ENCODE measurements at regions not wholly inside any gene's neighbourhood (a gene's known extent, or its start where the extent isn't known, plus 50 kb on each side); places are given as distances from the start of the nearest gene placed in this dataset.

DNA sequence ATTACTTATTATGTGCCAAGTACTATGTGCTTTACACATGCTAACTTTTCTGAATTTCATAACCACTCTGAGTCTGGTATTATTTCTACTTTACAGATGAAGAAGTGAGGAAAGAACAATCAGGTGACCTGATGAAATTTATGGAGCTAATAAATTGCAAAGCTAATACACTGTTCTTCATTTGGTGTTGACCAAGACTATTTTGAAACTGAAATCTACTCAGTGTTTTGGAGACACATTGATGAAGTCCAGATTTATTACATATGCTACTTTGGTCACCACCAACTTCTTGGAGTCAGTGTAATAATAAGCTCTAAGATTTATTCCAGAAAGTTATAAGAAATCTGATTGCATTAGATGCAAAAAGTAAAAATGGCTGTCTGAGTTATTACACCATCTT, 637.9 kb downstream of the FAT4 start:
- no peak for FAIRE-seq
- no peaks in the 10 kb centered on the region for H3K4me1 ChIP-seq (ENCODE audit: control insufficient read depth in 2 of 3, insufficient read depth in 2 of 3, low read depth in 1 of 3, low read length in 3 of 3)
- no peak overlapping the region for H3K4me3 ChIP-seq (ENCODE audit: low read length in 3 of 3)
- intact Hi-C loops (cut with DNase I): no loop called here
- no peaks in the 10 kb centered on the region for H3K36me3 ChIP-seq (ENCODE audit: control insufficient read depth in 2 of 3, insufficient read depth in 3 of 3, low read length in 3 of 3)
- TF ChIP-seq, protein P1, sequence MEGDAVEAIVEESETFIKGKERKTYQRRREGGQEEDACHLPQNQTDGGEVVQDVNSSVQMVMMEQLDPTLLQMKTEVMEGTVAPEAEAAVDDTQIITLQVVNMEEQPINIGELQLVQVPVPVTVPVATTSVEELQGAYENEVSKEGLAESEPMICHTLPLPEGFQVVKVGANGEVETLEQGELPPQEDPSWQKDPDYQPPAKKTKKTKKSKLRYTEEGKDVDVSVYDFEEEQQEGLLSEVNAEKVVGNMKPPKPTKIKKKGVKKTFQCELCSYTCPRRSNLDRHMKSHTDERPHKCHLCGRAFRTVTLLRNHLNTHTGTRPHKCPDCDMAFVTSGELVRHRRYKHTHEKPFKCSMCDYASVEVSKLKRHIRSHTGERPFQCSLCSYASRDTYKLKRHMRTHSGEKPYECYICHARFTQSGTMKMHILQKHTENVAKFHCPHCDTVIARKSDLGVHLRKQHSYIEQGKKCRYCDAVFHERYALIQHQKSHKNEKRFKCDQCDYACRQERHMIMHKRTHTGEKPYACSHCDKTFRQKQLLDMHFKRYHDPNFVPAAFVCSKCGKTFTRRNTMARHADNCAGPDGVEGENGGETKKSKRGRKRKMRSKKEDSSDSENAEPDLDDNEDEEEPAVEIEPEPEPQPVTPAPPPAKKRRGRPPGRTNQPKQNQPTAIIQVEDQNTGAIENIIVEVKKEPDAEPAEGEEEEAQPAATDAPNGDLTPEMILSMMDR (IDR thresholded peaks at IDR 0.05; ENCODE audit: borderline replicate concordance, extremely low read depth, insufficient read depth): no peak
- H3K9ac ChIP-seq (ENCODE audit: low read length in 3 of 3): no peak overlapping the region
- DNase-seq: no peak
- no peaks in the 10 kb centered on the region for H3K27me3 ChIP-seq (ENCODE audit: control insufficient read depth, insufficient read depth, low read length)
- H3K27ac ChIP-seq (ENCODE audit: low read depth in 2 of 2, low read length in 2 of 2): no peak overlapping the region
- no peaks in the 10 kb centered on the region for H3K9me3 ChIP-seq (ENCODE audit: control insufficient read depth in 2 of 3, insufficient read depth in 1 of 3, low read length in 3 of 3)

DNA sequence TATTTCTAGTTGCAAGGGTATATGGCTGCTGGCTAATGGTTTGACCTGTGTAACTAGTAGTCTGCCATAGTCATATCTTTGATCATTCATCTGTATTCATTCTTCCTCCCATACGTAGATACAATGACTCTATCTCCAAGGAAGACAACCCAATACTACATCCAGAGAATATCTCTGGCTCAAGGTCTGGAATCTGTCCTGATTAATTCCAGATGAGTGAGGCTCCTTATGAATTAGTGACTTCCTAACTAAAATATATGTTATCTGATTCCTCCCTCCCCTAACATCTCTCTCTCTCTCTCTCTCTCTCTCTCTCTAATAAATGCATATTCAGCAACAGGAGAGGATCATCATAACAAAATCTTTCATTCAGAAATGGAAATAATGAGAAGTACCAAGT, 641.5 kb downstream of the FAT4 start:
- no peak overlapping the region for H3K4me3 ChIP-seq (ENCODE audit: low read length in 3 of 3)
- H3K36me3 ChIP-seq (ENCODE audit: control insufficient read depth in 2 of 3, insufficient read depth in 3 of 3, low read length in 3 of 3): no peaks in the 10 kb centered on the region
- no peak for FAIRE-seq
- H3K27me3 ChIP-seq (ENCODE audit: control insufficient read depth, insufficient read depth, low read length): no peaks in the 10 kb centered on the region
- no peaks in the 10 kb centered on the region for H3K4me1 ChIP-seq (ENCODE audit: control insufficient read depth in 2 of 3, insufficient read depth in 2 of 3, low read depth in 1 of 3, low read length in 3 of 3)
- no peak for DNase-seq
- TF ChIP-seq, protein P1 (IDR thresholded peaks at IDR 0.05; ENCODE audit: borderline replicate concordance, extremely low read depth, insufficient read depth): no peak
- intact Hi-C loops (cut with DNase I): no loop called here
- no peaks in the 10 kb centered on the region for H3K9me3 ChIP-seq (ENCODE audit: control insufficient read depth in 2 of 3, insufficient read depth in 1 of 3, low read length in 3 of 3)
- no peak overlapping the region for H3K9ac ChIP-seq (ENCODE audit: low read length in 3 of 3)
- H3K27ac ChIP-seq (ENCODE audit: low read depth in 2 of 2, low read length in 2 of 2): no peak overlapping the region

DNA sequence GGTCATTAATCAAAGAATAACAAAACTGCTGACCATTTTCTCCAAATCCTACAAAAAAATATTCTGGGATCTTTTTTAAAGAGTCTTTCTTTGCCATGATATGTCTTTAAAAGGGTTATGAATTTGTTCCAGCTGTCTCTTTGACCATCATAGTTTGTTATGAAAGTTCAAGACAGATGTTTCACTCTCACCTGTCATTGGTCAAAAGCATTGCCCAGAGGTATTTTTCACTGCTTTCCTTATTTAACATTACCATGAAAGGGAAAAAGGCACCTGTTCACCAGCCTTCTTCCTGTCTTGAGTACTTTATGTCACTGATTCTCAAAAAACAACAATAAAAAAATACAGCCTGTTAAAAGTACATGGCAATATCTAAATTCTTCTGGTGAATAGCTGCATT, 643.8 kb downstream of the FAT4 start:
- H3K4me3 ChIP-seq (ENCODE audit: low read length in 3 of 3): no peak overlapping the region
- TF ChIP-seq, protein P1 (IDR thresholded peaks at IDR 0.05; ENCODE audit: borderline replicate concordance, extremely low read depth, insufficient read depth): no peak

DNA sequence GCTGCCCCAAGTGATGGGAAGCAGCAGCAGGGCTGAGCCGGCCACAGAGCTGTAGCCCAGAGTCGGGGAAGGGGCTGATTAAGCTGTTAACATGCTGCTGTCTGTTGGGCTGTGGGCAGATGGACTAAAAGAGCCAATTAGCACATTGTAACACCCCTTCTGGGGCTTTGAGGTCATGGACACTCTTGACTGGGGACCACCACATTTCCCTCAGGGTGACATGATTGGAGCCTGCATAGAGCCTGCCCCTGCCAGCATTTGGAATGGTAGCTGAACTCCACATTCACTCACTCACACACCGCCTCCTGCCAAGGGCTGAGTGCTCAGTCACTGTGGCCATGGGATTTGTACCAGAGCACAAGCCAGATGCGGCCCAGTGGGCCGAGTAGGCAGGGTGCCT, 646.9 kb downstream of the FAT4 start:
- Histone ChIP-seq H3K9ac (ENCODE audit: low read length in 3 of 3) (no peak overlapping the region), H3K27ac (ENCODE audit: low read depth in 2 of 2, low read length in 2 of 2) (no peak overlapping the region), H3K9me3 (ENCODE audit: control insufficient read depth in 2 of 3, insufficient read depth in 1 of 3, low read length in 3 of 3) (no peaks in the 10 kb centered on the region), H3K4me1 (ENCODE audit: control insufficient read depth in 2 of 3, insufficient read depth in 2 of 3, low read depth in 1 of 3, low read length in 3 of 3) (no peaks in the 10 kb centered on the region), H3K36me3 (ENCODE audit: control insufficient read depth in 2 of 3, insufficient read depth in 3 of 3, low read length in 3 of 3) (no peaks in the 10 kb centered on the region), H3K27me3 (ENCODE audit: control insufficient read depth, insufficient read depth, low read length) (no peaks in the 10 kb centered on the region), H3K4me3 (ENCODE audit: low read length in 3 of 3) (no peak overlapping the region)
- intact Hi-C loops (cut with DNase I): no loop called here
- no peak for DNase-seq
- TF ChIP-seq, protein P1 (IDR thresholded peaks at IDR 0.05; ENCODE audit: borderline replicate concordance, extremely low read depth, insufficient read depth): no peak
- no peak for FAIRE-seq

More for the DNA sequence above, 643.8 kb downstream of the FAT4 start:
- Histone ChIP-seq H3K4me1 (ENCODE audit: control insufficient read depth in 2 of 3, insufficient read depth in 2 of 3, low read depth in 1 of 3, low read length in 3 of 3) (no peaks in the 10 kb centered on the region), H3K27ac (ENCODE audit: low read depth in 2 of 2, low read length in 2 of 2) (no peak overlapping the region), H3K9me3 (ENCODE audit: control insufficient read depth in 2 of 3, insufficient read depth in 1 of 3, low read length in 3 of 3) (no peaks in the 10 kb centered on the region), H3K36me3 (ENCODE audit: control insufficient read depth in 2 of 3, insufficient read depth in 3 of 3, low read length in 3 of 3) (no peaks in the 10 kb centered on the region), H3K9ac (ENCODE audit: low read length in 3 of 3) (no peak overlapping the region), H3K27me3 (ENCODE audit: control insufficient read depth, insufficient read depth, low read length) (no peaks in the 10 kb centered on the region)
- DNase-seq (no peak), FAIRE-seq (no peak)
- intact Hi-C loops (cut with DNase I): no loop called here

Data from kidney (tissue), 13 donors.